NT2/D1 (cell line): ENCODE measurements at regions not wholly inside any gene's neighbourhood (a gene's known extent, or its start where the extent isn't known, plus 50 kb on each side); places are given as distances from the start of the nearest gene placed in this dataset.

Source experiments
- DNase-seq: peaks from one replicate; pipeline ENCODE4 v3.0.0-alpha.2; 2011; ENCODE audit warnings: low read depth, low spot score
- H3K27me3 ChIP-seq: 2 replicates; pipeline ENCODE4 v1.6.0; 2011; ENCODE audit warnings: mild to moderate bottlenecking; ENCODE audit not compliant: insufficient read length, insufficient read depth
- H3K36me3 ChIP-seq: 2 replicates; pipeline ENCODE4 v1.6.1; 2011; ENCODE audit warnings: mild to moderate bottlenecking, low read length, mixed read lengths; ENCODE audit not compliant: insufficient read depth, insufficient read length
- H3K4me1 ChIP-seq: 2 replicates; pipeline ENCODE4 v1.5.1; 2011; ENCODE audit not compliant: insufficient read depth, insufficient read length
- H3K4me3 ChIP-seq: 2 replicates; pipeline ENCODE4 v1.5.1; 2011; ENCODE audit warnings: low read depth; ENCODE audit not compliant: insufficient read length
- H3K9ac ChIP-seq: 2 replicates; pipeline ENCODE4 v1.6.0; 2011; ENCODE audit warnings: low read depth; ENCODE audit not compliant: insufficient read length
- H3K9me3 ChIP-seq: 2 replicates; pipeline ENCODE4 v1.5.1; 2011; ENCODE audit warnings: mild to moderate bottlenecking, low read length; ENCODE audit not compliant: insufficient read depth
- SUZ12 ChIP-seq: IDR thresholded peaks from 2 replicates; pipeline ENCODE4 v1.6.1; 2011; ENCODE audit not compliant: insufficient read length, insufficient read depth; ENCODE audit errors: extremely low read depth
- YY1 ChIP-seq: IDR thresholded peaks from 2 replicates; pipeline ENCODE4 v1.6.1; 2011; ENCODE audit not compliant: insufficient read length, insufficient read depth
- ZNF274 ChIP-seq: IDR thresholded peaks from 2 replicates; pipeline ENCODE4 v1.6.1; 2011; ENCODE audit warnings: mild to moderate bottlenecking, low read depth, low read length

GRCh38 chr5:145141534-145141933 is 693.6 kb downstream of the PRELID2 start:
- H3K9ac ChIP-seq, result no peak overlapping the region
- H3K27me3 ChIP-seq, result no peaks in the 10 kb centered on the region
- H3K4me3 ChIP-seq, result no peak overlapping the region

GRCh38 chr5:145130996-145131395 is 704.1 kb downstream of the PRELID2 start:
- TF ChIP-seq YY1 (no peak), ZNF274 (no peak), SUZ12 (no peak)
- Histone ChIP-seq H3K4me1 (no peaks in the 10 kb centered on the region), H3K36me3 (no peaks in the 10 kb centered on the region), H3K9me3 (no peaks in the 10 kb centered on the region), H3K27me3 (no peaks in the 10 kb centered on the region), H3K9ac (no peak overlapping the region), H3K4me3 (no peak overlapping the region)
- DNase-seq, result no peak

More at GRCh38 chr5:145141534-145141933, 693.6 kb downstream of the PRELID2 start:
- no peaks in the 10 kb centered on the region for H3K9me3 ChIP-seq
- no peak for DNase-seq
- H3K36me3 ChIP-seq, result no peaks in the 10 kb centered on the region
- H3K4me1 ChIP-seq, result no peaks in the 10 kb centered on the region
- TF ChIP-seq ZNF274 (no peak), YY1 (no peak), SUZ12 (no peak)

- no peak for TF ChIP-seq YY1
- TF ChIP-seq ZNF274, result no peak
- no peak for TF ChIP-seq SUZ12
- DNase-seq, result no peak
- Histone ChIP-seq H3K27me3 (no peaks in the 10 kb centered on the region), H3K36me3 (no peaks in the 10 kb centered on the region), H3K4me1 (no peaks in the 10 kb centered on the region), H3K9me3 (no peaks in the 10 kb centered on the region), H3K9ac (no peak overlapping the region), H3K4me3 (no peak overlapping the region)
Observed at GRCh38 chr5:145129797-145130196, 705.3 kb downstream of the PRELID2 start.

GRCh38 chr5:145124806-145125205 is 710.3 kb downstream of the PRELID2 start:
- no peak for TF ChIP-seq YY1
- TF ChIP-seq SUZ12, result no peak
- TF ChIP-seq ZNF274, result no peak
- Histone ChIP-seq H3K4me1 (no peaks in the 10 kb centered on the region), H3K9ac (no peak overlapping the region)

GRCh38 chr5:145118611-145119010 is 716.5 kb downstream of the PRELID2 start:
- Histone ChIP-seq H3K4me3 (no peak overlapping the region), H3K36me3 (no peaks in the 10 kb centered on the region), H3K4me1 (no peaks in the 10 kb centered on the region), H3K9ac (no peak overlapping the region), H3K9me3 (no peaks in the 10 kb centered on the region), H3K27me3 (no peaks in the 10 kb centered on the region)
- DNase-seq, result no peak
- no peak for TF ChIP-seq ZNF274
- no peak for TF ChIP-seq YY1
- no peak for TF ChIP-seq SUZ12

More at GRCh38 chr5:145124806-145125205, 710.3 kb downstream of the PRELID2 start:
- Histone ChIP-seq H3K9me3 (no peaks in the 10 kb centered on the region), H3K36me3 (no peaks in the 10 kb centered on the region), H3K4me3 (no peak overlapping the region), H3K27me3 (no peaks in the 10 kb centered on the region)
- DNase-seq, result no peak

- Histone ChIP-seq H3K9ac (no peak overlapping the region), H3K36me3 (no peaks in the 10 kb centered on the region), H3K9me3 (no peaks in the 10 kb centered on the region), H3K4me1 (no peaks in the 10 kb centered on the region), H3K27me3 (no peaks in the 10 kb centered on the region), H3K4me3 (no peak overlapping the region)
- DNase-seq, result no peak
- TF ChIP-seq SUZ12, result no peak
- no peak for TF ChIP-seq ZNF274
- no peak for TF ChIP-seq YY1
Observed at GRCh38 chr5:145118127-145118526, 717.0 kb downstream of the PRELID2 start.

GRCh38 chr5:145117285-145117684 is 717.9 kb downstream of the PRELID2 start:
- Histone ChIP-seq H3K27me3 (no peaks in the 10 kb centered on the region), H3K4me3 (no peak overlapping the region), H3K9ac (no peak overlapping the region), H3K36me3 (no peaks in the 10 kb centered on the region), H3K4me1 (no peaks in the 10 kb centered on the region), H3K9me3 (no peaks in the 10 kb centered on the region)
- no peak for TF ChIP-seq YY1
- TF ChIP-seq ZNF274, result no peak
- TF ChIP-seq SUZ12, result no peak
- no peak for DNase-seq
